Aorta (tissue), 5 donors: ENCODE measurements at regions not wholly inside any gene's neighbourhood (a gene's known extent, or its start where the extent isn't known, plus 50 kb on each side); places are given as distances from the start of the nearest gene placed in this dataset.

ENCODE experiments used
- ATAC-seq: fragments of 200-7000 bp; cut with Tn5 transposase; one replicate; pipeline ENCODE4 v1.9.1; 2022; ENCODE audit warnings: moderate library complexity; ENCODE audit not compliant: low FRiP score
- DNase-seq, 2 donors: peaks; one replicate each; pipeline ENCODE4 v3.0.0-alpha.2; 2020
- H3K27ac ChIP-seq, 2 donors: one replicate each; pipeline ENCODE4 v1.5.1; 2013; ENCODE audit warnings: low read length in 2 of 2, mild to moderate bottlenecking in 2 of 2, moderate library complexity in 2 of 2, control low read depth in 1 of 2, inconsistent platforms in 1 of 2, low read depth in 1 of 2
- H3K27me3 ChIP-seq, 2 donors: one replicate each; pipeline ENCODE4 v1.6.1; 2013; ENCODE audit warnings: control low read depth in 1 of 2, low read length in 1 of 2, mild to moderate bottlenecking in 1 of 2, moderate library complexity in 1 of 2; ENCODE audit not compliant: insufficient read depth in 2 of 2, control insufficient read depth in 1 of 2
- H3K36me3 ChIP-seq, 2 donors: one replicate each; pipeline ENCODE4 v1.6.1; 2013; ENCODE audit warnings: control low read depth in 1 of 2, low read length in 1 of 2, mild to moderate bottlenecking in 1 of 2; ENCODE audit not compliant: insufficient read depth in 2 of 2, control insufficient read depth in 1 of 2
- H3K4me1 ChIP-seq, 2 donors: one replicate each; pipeline ENCODE4 v1.6.1; 2013; ENCODE audit warnings: low read length in 2 of 2, control low read depth in 1 of 2, mild to moderate bottlenecking in 1 of 2, moderate library complexity in 1 of 2; ENCODE audit not compliant: insufficient read depth in 2 of 2, control insufficient read depth in 1 of 2
- H3K4me3 ChIP-seq, 2 donors: one replicate each; pipeline ENCODE4 v1.5.1; 2013; ENCODE audit warnings: low read length in 2 of 2, control low read depth in 1 of 2, mild to moderate bottlenecking in 1 of 2
- H3K9me3 ChIP-seq: one replicate; pipeline ENCODE4 v1.6.1; 2013; ENCODE audit warnings: mild to moderate bottlenecking, low read length; ENCODE audit not compliant: control insufficient read depth
- WGBS, 2 donors: extraction: QIAGEN DNeasy Blood & Tissue Kit; methylation state at CpG; one replicate each; pipeline ENCODE4 v1.1.7; 2013; 5-methylcytosine and 5-hydroxymethylcytosine counted together
- intact Hi-C, 2 donors: fragments of 100-400 bp; cut with DNase I; formaldehyde crosslinking; loops; one replicate each; pipeline versions ENCODE4 v1.14.2 to v1.15.0; 2022
- donor health status: healthy with polysubstance abuse.
- donor health status: Bipolar disorder and iron deficiency.
- donor health status: DM: no; HTN: no; CAD: no.
- donor health status: DM: no; HTN: no; CAD: no.
- donor health status: DM: yes; HTN: yes; CAD: no.

GRCh38 chr3:110528305-110529121 is 543.1 kb upstream of the NECTIN3 start:
- H3K9me3 ChIP-seq, result no peaks in the 10 kb centered on the region
- H3K27ac ChIP-seq, result no peak overlapping the region
- no peak for ATAC-seq
- H3K4me1 ChIP-seq, result no peaks in the 10 kb centered on the region
- DNase-seq, result no peak
- WGBS, 2 donors, result 94% methylated on average over 4 of the region's 4 CpGs
- H3K36me3 ChIP-seq, result no peaks in the 10 kb centered on the region
- H3K27me3 ChIP-seq, result no peaks in the 10 kb centered on the region
- intact Hi-C loops, result no loop called here
- H3K4me3 ChIP-seq, result no peak overlapping the region

GRCh38 chr3:110530902-110531301 is 540.7 kb upstream of the NECTIN3 start:
- Histone ChIP-seq H3K36me3 (no peaks in the 10 kb centered on the region), H3K9me3 (no peaks in the 10 kb centered on the region), H3K27ac (no peak overlapping the region), H3K4me3 (no peak overlapping the region), H3K4me1 (no peaks in the 10 kb centered on the region), H3K27me3 (no peaks in the 10 kb centered on the region)
- 49 to 53% methylated on average over 2 of the region's 2 CpGs for WGBS, 2 donors
- DNase-seq, result no peak
- intact Hi-C loops, result no loop called here
- ATAC-seq, result no peak

- Histone ChIP-seq H3K27ac (peak overlapping the region in 1 of 2 donors; percentile 14), H3K9me3 (no peaks in the 10 kb centered on the region), H3K27me3 (no peaks in the 10 kb centered on the region), H3K4me3 (no peak overlapping the region), H3K4me1 (no peaks in the 10 kb centered on the region), H3K36me3 (no peaks in the 10 kb centered on the region)
- intact Hi-C loops, result no loop called here
- ATAC-seq (no peak), DNase-seq (no peak)
Measured at GRCh38 chr3:110533089-110533488, 538.5 kb upstream of the NECTIN3 start.

- Histone ChIP-seq H3K27ac (no peak overlapping the region), H3K4me1 (no peaks in the 10 kb centered on the region), H3K9me3 (no peaks in the 10 kb centered on the region), H3K27me3 (no peaks in the 10 kb centered on the region), H3K36me3 (no peaks in the 10 kb centered on the region), H3K4me3 (no peak overlapping the region)
- WGBS, 2 donors, result 54 to 59% methylated on average over 3 of the region's 3 CpGs
- ATAC-seq (no peak), DNase-seq (no peak)
- intact Hi-C loops, result no loop called here
Measured at GRCh38 chr3:110542552-110543150, 529.0 kb upstream of the NECTIN3 start.

GRCh38 chr3:110544730-110545129 is 526.9 kb upstream of the NECTIN3 start:
- intact Hi-C loops, result no loop called here
- Histone ChIP-seq H3K4me3 (no peak overlapping the region), H3K36me3 (no peaks in the 10 kb centered on the region)

GRCh38 chr3:110550511-110550910 is 521.1 kb upstream of the NECTIN3 start:
- no peaks in the 10 kb centered on the region for H3K36me3 ChIP-seq
- H3K4me3 ChIP-seq, result no peak overlapping the region
- no peaks in the 10 kb centered on the region for H3K27me3 ChIP-seq
- H3K9me3 ChIP-seq, result no peaks in the 10 kb centered on the region
- DNase-seq (no peak), ATAC-seq (no peak)
- no peaks in the 10 kb centered on the region for H3K4me1 ChIP-seq
- intact Hi-C loops, result no loop called here
- WGBS, 2 donors, result 76 to 85% methylated on average over 5 of the region's 5 CpGs
- H3K27ac ChIP-seq, result no peak overlapping the region

More at GRCh38 chr3:110544730-110545129, 526.9 kb upstream of the NECTIN3 start:
- Histone ChIP-seq H3K9me3 (no peaks in the 10 kb centered on the region), H3K4me1 (no peaks in the 10 kb centered on the region), H3K27me3 (no peaks in the 10 kb centered on the region), H3K27ac (no peak overlapping the region)
- DNase-seq (no peak), ATAC-seq (no peak)
- 92 to 95% methylated on average over 1 of the region's 1 CpG for WGBS, 2 donors

GRCh38 chr3:110562621-110563020 is 509.0 kb upstream of the NECTIN3 start:
- H3K4me3 ChIP-seq, result no peak overlapping the region
- no peak for DNase-seq
- ATAC-seq, result no peak
- no peak overlapping the region for H3K27ac ChIP-seq
- intact Hi-C loops, result no loop called here
- WGBS, 2 donors, result 39 to 51% methylated on average over 1 of the region's 1 CpG
- no peaks in the 10 kb centered on the region for H3K4me1 ChIP-seq
- no peaks in the 10 kb centered on the region for H3K27me3 ChIP-seq
- peaks cover 5% of the 10 kb centered on the region for H3K9me3 ChIP-seq
- H3K36me3 ChIP-seq, result no peaks in the 10 kb centered on the region

GRCh38 chr3:110564674-110565073 is 506.9 kb upstream of the NECTIN3 start:
- H3K9me3 ChIP-seq, result peaks cover 5% of the 10 kb centered on the region
- intact Hi-C loops, result no loop called here
- H3K4me3 ChIP-seq, result no peak overlapping the region
- no peaks in the 10 kb centered on the region for H3K27me3 ChIP-seq
- ATAC-seq, result no peak
- no peak for DNase-seq
- H3K36me3 ChIP-seq, result no peaks in the 10 kb centered on the region
- no peaks in the 10 kb centered on the region for H3K4me1 ChIP-seq
- no peak overlapping the region for H3K27ac ChIP-seq

- H3K4me3 ChIP-seq, result no peak overlapping the region
- H3K27ac ChIP-seq, result no peak overlapping the region
- ATAC-seq (no peak), DNase-seq (no peak)
- no peaks in the 10 kb centered on the region for H3K4me1 ChIP-seq
- H3K36me3 ChIP-seq, result no peaks in the 10 kb centered on the region
- no peaks in the 10 kb centered on the region for H3K9me3 ChIP-seq
- no peaks in the 10 kb centered on the region for H3K27me3 ChIP-seq
- 86 to 87% methylated on average over 2 of the region's 2 CpGs for WGBS, 2 donors
- intact Hi-C loops, result no loop called here
Measured at GRCh38 chr3:110567029-110567428, 504.6 kb upstream of the NECTIN3 start.
